SK-N-SH treated with all-trans-retinoic acid at 6 μM for 48 hours (cell line): ENCODE measurements at regions not wholly inside any gene's neighbourhood (a gene's known extent, or its start where the extent isn't known, plus 50 kb on each side); places are given as distances from the start of the nearest gene placed in this dataset.

Experiments
- ATAC-seq: fragments of 200-7000 bp; cut with Tn5 transposase; 3 replicates; pipeline ENCODE4 v1.9.1; 2020; ENCODE audit warnings: mild to moderate bottlenecking, moderate library complexity
- CSDC2 ChIP-seq: fragments of 250-450 bp; sonication (Bioruptor Pico); IDR thresholded peaks from 2 replicates; pipeline ENCODE4 v1.5.0; 2020; ENCODE audit warnings: mild to moderate bottlenecking, moderate library complexity
- ESRRG ChIP-seq: fragments of 250-450 bp; sonication (Bioruptor Pico); IDR thresholded peaks from 2 replicates; pipeline ENCODE4 v1.6.1; 2021; ENCODE audit warnings: mild to moderate bottlenecking
- GLIS3 ChIP-seq: fragments of 250-450 bp; sonication (Bioruptor Pico); IDR thresholded peaks from 2 replicates; pipeline ENCODE4 v1.5.0; 2020; ENCODE audit warnings: mild to moderate bottlenecking, moderate library complexity
- ISL1 ChIP-seq: fragments of 250-450 bp; sonication (Bioruptor Pico); IDR thresholded peaks from 2 replicates; pipeline ENCODE4 v2.1.2; 2022; ENCODE audit warnings: mild to moderate bottlenecking, moderate library complexity
- OSR1 ChIP-seq: fragments of 250-450 bp; sonication (Bioruptor Pico); IDR thresholded peaks from 2 replicates; pipeline ENCODE4 v1.8.0; 2022; ENCODE audit warnings: moderate library complexity, mild to moderate bottlenecking, inconsistent platforms
- PPARA ChIP-seq: fragments of 250-450 bp; sonication (Bioruptor Pico); IDR thresholded peaks from 2 replicates; pipeline ENCODE4 v1.5.0; 2020; ENCODE audit warnings: mild to moderate bottlenecking, borderline replicate concordance
- RARB ChIP-seq: fragments of 250-450 bp; sonication (Bioruptor Pico); IDR thresholded peaks from 2 replicates; pipeline ENCODE4 v1.8.0; 2021; ENCODE audit warnings: mild to moderate bottlenecking, moderate library complexity
- SNAI2 ChIP-seq: fragments of 250-450 bp; sonication (Bioruptor Pico); IDR thresholded peaks from 2 replicates; pipeline ENCODE4 v1.5.0; 2020; ENCODE audit warnings: mild to moderate bottlenecking, moderate library complexity
- TCF4 ChIP-seq: fragments of 250-450 bp; sonication (Bioruptor Pico); IDR thresholded peaks from 2 replicates; pipeline ENCODE4 v1.8.0; 2021; ENCODE audit warnings: mild to moderate bottlenecking, moderate library complexity, borderline replicate concordance
- ZC3H10 ChIP-seq: fragments of 250-450 bp; sonication (Bioruptor Pico); IDR thresholded peaks from 2 replicates; pipeline ENCODE4 v1.5.1; 2021; ENCODE audit warnings: mild to moderate bottlenecking, moderate library complexity
- ZFP3 ChIP-seq: fragments of 250-450 bp; sonication (Bioruptor Pico); IDR thresholded peaks from 2 replicates; pipeline ENCODE4 v1.5.0; 2020; ENCODE audit warnings: mild to moderate bottlenecking, moderate library complexity
- ZFP30 ChIP-seq: fragments of 450-650 bp; formaldehyde crosslinking; IDR thresholded peaks from 2 replicates; pipeline ENCODE4 v1.5.0; 2022; ENCODE audit warnings: mild to moderate bottlenecking, moderate library complexity
- ZNF565 ChIP-seq: fragments of 450-650 bp; formaldehyde crosslinking; conservative IDR thresholded peaks from 2 replicates; pipeline ENCODE4 v1.5.0; 2020; ENCODE audit warnings: low read depth, mild to moderate bottlenecking, moderate library complexity
- ZNF70 ChIP-seq: fragments of 450-650 bp; formaldehyde crosslinking; IDR thresholded peaks from 2 replicates; pipeline ENCODE4 v1.5.0; 2020; ENCODE audit warnings: mild to moderate bottlenecking, moderate library complexity
- ZNF8 ChIP-seq: fragments of 450-650 bp; formaldehyde crosslinking; IDR thresholded peaks from 2 replicates; pipeline ENCODE4 v1.5.0; 2020; ENCODE audit warnings: mild to moderate bottlenecking, moderate library complexity
- TF ChIP-seq, protein P1 (sequence below): fragments of 250-450 bp; sonication (Bioruptor Pico); IDR thresholded peaks from 2 replicates; pipeline ENCODE4 v1.8.0; 2021; ENCODE audit warnings: low read depth, mild to moderate bottlenecking, moderate library complexity, borderline replicate concordance
- TF ChIP-seq, protein P2 (sequence below): fragments of 250-450 bp; sonication (Bioruptor Pico); IDR thresholded peaks from 2 replicates; pipeline ENCODE4 v1.8.0; 2020; ENCODE audit warnings: mild to moderate bottlenecking, moderate library complexity, borderline replicate concordance
- TF ChIP-seq, protein P3 (sequence below): fragments of 250-450 bp; sonication (Bioruptor Pico); IDR thresholded peaks from 2 replicates; pipeline ENCODE4 v1.5.1; 2020; ENCODE audit warnings: low read depth, mild to moderate bottlenecking, moderate library complexity
- TF ChIP-seq, protein P4 (sequence below): fragments of 250-450 bp; sonication (Bioruptor Pico); IDR thresholded peaks from 2 replicates; pipeline ENCODE4 v1.5.1; 2021; ENCODE audit warnings: mild to moderate bottlenecking, moderate library complexity
- TF ChIP-seq, protein P5 (sequence below): fragments of 250-450 bp; sonication (Bioruptor Pico); IDR thresholded peaks from 2 replicates; pipeline ENCODE4 v1.5.0; 2020; ENCODE audit warnings: mild to moderate bottlenecking, moderate library complexity

DNA sequence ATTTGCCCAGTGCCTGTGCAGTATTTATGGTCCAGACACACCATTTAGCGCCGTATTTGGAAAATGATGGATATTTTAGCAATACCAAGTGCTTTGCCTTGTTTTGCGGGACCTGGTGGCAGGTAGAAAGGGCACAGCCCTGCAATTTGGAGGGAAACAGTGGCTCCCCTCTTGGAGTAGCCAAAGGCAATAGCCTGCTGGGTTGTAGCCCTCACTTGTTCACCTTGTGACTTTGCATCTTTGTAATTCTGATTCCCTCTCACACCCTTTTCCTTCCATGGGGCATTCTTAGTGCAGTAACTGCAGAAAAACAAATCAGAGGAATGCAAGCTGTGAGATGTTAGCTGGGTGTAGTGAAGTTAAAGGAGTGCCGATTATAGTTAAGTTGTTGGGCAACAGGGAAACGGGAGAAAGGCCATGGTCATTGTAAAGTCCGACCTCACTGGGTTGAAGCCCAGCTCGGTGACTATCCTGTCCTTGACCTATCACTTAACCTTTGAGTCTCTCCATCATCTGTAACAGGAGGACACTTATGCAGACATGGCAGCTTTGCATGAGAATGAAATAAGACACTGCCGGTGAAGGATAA is 131.0 kb upstream of the KLHL25 start (continued):
- TF ChIP-seq, protein P1, sequence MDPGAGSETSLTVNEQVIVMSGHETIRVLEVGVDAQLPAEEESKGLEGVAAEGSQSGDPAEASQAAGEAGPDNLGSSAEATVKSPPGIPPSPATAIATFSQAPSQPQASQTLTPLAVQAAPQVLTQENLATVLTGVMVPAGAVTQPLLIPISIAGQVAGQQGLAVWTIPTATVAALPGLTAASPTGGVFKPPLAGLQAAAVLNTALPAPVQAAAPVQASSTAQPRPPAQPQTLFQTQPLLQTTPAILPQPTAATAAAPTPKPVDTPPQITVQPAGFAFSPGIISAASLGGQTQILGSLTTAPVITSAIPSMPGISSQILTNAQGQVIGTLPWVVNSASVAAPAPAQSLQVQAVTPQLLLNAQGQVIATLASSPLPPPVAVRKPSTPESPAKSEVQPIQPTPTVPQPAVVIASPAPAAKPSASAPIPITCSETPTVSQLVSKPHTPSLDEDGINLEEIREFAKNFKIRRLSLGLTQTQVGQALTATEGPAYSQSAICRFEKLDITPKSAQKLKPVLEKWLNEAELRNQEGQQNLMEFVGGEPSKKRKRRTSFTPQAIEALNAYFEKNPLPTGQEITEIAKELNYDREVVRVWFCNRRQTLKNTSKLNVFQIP = no peak
- TF ChIP-seq GLIS3 (CRISPR knock-in tag) (no peak), RARB (CRISPR knock-in tag) (no peak), OSR1 (CRISPR knock-in tag) (no peak), ZNF70 (CRISPR knock-in tag) (no peak), ISL1 (no peak), ZNF565 (CRISPR knock-in tag) (no peak), ZFP3 (CRISPR knock-in tag) (no peak)

DNA sequence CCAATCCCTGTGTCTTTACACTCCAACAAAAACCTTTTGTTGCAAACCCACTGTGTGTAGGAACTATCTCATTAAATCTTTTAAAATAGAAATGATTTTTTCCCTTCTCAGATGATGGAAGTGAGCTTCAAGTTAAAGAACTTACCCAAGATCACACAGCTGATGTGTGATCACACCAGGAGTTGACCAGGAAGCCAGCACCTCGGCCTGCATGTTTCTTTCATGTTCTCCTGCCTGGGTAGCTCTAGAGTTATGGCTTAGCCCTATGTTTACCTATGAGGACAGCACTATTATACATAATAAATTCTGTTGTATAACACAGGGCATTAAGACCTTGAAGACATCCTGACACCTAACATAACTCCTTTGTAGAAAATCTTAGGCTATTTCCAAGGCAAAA is 132.1 kb upstream of the KLHL25 start:
- TF ChIP-seq TCF4 = no peak
- TF ChIP-seq ZFP30 (CRISPR knock-in tag) = no peak
- no peak for TF ChIP-seq ZFP3 (CRISPR knock-in tag)
- TF ChIP-seq SNAI2 = no peak
- TF ChIP-seq ZNF565 (CRISPR knock-in tag) = no peak
- TF ChIP-seq, protein P2, sequence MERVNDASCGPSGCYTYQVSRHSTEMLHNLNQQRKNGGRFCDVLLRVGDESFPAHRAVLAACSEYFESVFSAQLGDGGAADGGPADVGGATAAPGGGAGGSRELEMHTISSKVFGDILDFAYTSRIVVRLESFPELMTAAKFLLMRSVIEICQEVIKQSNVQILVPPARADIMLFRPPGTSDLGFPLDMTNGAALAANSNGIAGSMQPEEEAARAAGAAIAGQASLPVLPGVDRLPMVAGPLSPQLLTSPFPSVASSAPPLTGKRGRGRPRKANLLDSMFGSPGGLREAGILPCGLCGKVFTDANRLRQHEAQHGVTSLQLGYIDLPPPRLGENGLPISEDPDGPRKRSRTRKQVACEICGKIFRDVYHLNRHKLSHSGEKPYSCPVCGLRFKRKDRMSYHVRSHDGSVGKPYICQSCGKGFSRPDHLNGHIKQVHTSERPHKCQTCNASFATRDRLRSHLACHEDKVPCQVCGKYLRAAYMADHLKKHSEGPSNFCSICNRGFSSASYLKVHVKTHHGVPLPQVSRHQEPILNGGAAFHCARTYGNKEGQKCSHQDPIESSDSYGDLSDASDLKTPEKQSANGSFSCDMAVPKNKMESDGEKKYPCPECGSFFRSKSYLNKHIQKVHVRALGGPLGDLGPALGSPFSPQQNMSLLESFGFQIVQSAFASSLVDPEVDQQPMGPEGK (CRISPR knock-in tag) = no peak
- no peak for TF ChIP-seq PPARA (CRISPR knock-in tag)
- no peak for TF ChIP-seq ESRRG
- TF ChIP-seq ZNF70 (CRISPR knock-in tag) = no peak
- TF ChIP-seq RARB (CRISPR knock-in tag) = no peak
- no peak for TF ChIP-seq ZNF8 (CRISPR knock-in tag)
- TF ChIP-seq, protein P3, sequence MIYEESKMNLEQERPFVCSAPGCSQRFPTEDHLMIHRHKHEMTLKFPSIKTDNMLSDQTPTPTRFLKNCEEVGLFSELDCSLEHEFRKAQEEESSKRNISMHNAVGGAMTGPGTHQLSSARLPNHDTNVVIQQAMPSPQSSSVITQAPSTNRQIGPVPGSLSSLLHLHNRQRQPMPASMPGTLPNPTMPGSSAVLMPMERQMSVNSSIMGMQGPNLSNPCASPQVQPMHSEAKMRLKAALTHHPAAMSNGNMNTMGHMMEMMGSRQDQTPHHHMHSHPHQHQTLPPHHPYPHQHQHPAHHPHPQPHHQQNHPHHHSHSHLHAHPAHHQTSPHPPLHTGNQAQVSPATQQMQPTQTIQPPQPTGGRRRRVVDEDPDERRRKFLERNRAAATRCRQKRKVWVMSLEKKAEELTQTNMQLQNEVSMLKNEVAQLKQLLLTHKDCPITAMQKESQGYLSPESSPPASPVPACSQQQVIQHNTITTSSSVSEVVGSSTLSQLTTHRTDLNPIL (CRISPR knock-in tag) = no peak
- TF ChIP-seq, protein P1 = no peak
- TF ChIP-seq ISL1 = no peak
- no peak for TF ChIP-seq CSDC2 (CRISPR knock-in tag)
- TF ChIP-seq OSR1 (CRISPR knock-in tag) = no peak
- TF ChIP-seq, all 23 proteins: peak for 0
- ATAC-seq = no peak

DNA sequence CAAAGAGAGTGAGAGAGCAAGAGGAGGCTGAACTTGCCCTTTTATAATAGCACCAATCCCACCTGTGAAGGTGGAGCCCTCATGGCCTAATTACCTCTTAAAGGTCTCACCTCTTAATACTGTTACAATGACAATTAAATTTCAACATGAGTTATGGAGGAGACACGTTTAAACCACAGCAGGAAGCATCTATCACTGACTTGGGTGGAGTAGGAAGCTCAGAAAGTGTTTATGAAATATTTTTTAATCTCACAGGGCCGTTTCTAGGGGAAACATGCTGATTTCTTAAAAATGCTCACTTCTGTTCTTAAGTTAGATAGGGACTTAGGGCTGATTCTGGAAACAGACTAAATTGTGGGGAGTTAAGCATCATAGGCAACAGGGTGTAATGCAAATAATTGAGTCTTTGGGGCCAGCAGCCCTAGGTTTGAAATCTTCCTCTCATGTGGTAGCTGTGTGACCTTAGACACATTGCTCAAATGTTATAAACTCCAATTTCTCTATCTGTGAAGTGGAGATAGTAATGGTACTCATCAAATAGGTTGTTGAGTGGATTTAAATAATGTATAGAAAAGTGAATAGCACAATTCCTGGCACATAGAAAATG is 133.3 kb upstream of the KLHL25 start:
- no peak for TF ChIP-seq ZC3H10
- TF ChIP-seq, protein P4, sequence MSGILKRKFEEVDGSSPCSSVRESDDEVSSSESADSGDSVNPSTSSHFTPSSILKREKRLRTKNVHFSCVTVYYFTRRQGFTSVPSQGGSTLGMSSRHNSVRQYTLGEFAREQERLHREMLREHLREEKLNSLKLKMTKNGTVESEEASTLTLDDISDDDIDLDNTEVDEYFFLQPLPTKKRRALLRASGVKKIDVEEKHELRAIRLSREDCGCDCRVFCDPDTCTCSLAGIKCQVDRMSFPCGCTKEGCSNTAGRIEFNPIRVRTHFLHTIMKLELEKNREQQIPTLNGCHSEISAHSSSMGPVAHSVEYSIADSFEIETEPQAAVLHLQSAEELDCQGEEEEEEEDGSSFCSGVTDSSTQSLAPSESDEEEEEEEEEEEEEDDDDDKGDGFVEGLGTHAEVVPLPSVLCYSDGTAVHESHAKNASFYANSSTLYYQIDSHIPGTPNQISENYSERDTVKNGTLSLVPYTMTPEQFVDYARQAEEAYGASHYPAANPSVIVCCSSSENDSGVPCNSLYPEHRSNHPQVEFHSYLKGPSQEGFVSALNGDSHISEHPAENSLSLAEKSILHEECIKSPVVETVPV = no peak
- TF ChIP-seq, protein P5, sequence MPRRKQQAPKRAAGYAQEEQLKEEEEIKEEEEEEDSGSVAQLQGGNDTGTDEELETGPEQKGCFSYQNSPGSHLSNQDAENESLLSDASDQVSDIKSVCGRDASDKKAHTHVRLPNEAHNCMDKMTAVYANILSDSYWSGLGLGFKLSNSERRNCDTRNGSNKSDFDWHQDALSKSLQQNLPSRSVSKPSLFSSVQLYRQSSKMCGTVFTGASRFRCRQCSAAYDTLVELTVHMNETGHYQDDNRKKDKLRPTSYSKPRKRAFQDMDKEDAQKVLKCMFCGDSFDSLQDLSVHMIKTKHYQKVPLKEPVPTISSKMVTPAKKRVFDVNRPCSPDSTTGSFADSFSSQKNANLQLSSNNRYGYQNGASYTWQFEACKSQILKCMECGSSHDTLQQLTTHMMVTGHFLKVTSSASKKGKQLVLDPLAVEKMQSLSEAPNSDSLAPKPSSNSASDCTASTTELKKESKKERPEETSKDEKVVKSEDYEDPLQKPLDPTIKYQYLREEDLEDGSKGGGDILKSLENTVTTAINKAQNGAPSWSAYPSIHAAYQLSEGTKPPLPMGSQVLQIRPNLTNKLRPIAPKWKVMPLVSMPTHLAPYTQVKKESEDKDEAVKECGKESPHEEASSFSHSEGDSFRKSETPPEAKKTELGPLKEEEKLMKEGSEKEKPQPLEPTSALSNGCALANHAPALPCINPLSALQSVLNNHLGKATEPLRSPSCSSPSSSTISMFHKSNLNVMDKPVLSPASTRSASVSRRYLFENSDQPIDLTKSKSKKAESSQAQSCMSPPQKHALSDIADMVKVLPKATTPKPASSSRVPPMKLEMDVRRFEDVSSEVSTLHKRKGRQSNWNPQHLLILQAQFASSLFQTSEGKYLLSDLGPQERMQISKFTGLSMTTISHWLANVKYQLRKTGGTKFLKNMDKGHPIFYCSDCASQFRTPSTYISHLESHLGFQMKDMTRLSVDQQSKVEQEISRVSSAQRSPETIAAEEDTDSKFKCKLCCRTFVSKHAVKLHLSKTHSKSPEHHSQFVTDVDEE (CRISPR knock-in tag) = no peak
- ATAC-seq = no peak
